Heart left ventricle (tissue), 16 donors: ENCODE measurements at regions not wholly inside any gene's neighbourhood (a gene's known extent, or its start where the extent isn't known, plus 50 kb on each side); places are given as distances from the start of the nearest gene placed in this dataset.

Experiments used
- ATAC-seq, 4 donors: fragments of 200-7000 bp; cut with Tn5 transposase; one replicate each; pipeline ENCODE4 v1.9.1; 2020 to 2022; ENCODE audit warnings: moderate library complexity in 4 of 4, mild to moderate bottlenecking in 3 of 4, moderate number of reproducible peaks in 1 of 4
- DNase-seq, 5 donors: peaks; one replicate each; pipeline ENCODE4 v3.0.0-alpha.2; 2020
- H3K27ac ChIP-seq, 12 donors: fragments of 200-600 bp; sonication (generic) in 4 of 12; one replicate each; pipeline versions ENCODE4 v1.5.0 to v1.8.0; 2016 to 2022; ENCODE audit warnings: mild to moderate bottlenecking in 2 of 12
- H3K27me3 ChIP-seq, 9 donors: fragments of 200-600 bp; sonication (generic) in 2 of 9; one replicate each; pipeline versions ENCODE4 v1.5.1 to v1.8.0; 2016 to 2022; ENCODE audit warnings: mild to moderate bottlenecking in 3 of 9
- H3K36me3 ChIP-seq, 9 donors: fragments of 200-600 bp; sonication (generic) in 2 of 9; one replicate each; pipeline versions ENCODE4 v1.5.0 to v1.8.0; 2018 to 2022; ENCODE audit warnings: mild to moderate bottlenecking in 2 of 9
- H3K4me1 ChIP-seq, 12 donors: fragments of 200-600 bp; sonication (generic) in 4 of 12; one replicate each; pipeline versions ENCODE4 v1.5.0 to v1.8.0; 2016 to 2022; ENCODE audit warnings: mild to moderate bottlenecking in 3 of 12
- H3K4me3 ChIP-seq, 12 donors: fragments of 200-600 bp; sonication (generic) in 4 of 12; one replicate each; pipeline versions ENCODE4 v1.5.0 to v1.8.0; 2017 to 2022; ENCODE audit warnings: mild to moderate bottlenecking in 9 of 12, moderate library complexity in 4 of 12
- H3K9me3 ChIP-seq, 12 donors: fragments of 200-600 bp; sonication (generic) in 4 of 12; one replicate each; pipeline versions ENCODE4 v1.5.0 to v1.8.0; 2016 to 2022; ENCODE audit warnings: mild to moderate bottlenecking in 1 of 12
- CTCF ChIP-seq, 12 donors: fragments of 200-600 bp; sonication (generic) in 4 of 12; IDR thresholded peaks; one replicate each; pipeline versions ENCODE4 v1.5.0 to v1.8.0; 2018 to 2022; ENCODE audit warnings: antibody characterized with exemption in 12 of 12, mild to moderate bottlenecking in 5 of 12
- POLR2A ChIP-seq, 2 donors: fragments of 450-650 bp; IDR thresholded peaks; one replicate each; pipeline ENCODE4 v1.6.1; 2017; ENCODE audit warnings: antibody characterized with exemption in 2 of 2, mild to moderate bottlenecking in 2 of 2, moderate library complexity in 2 of 2
- WGBS, 4 donors: extraction: QIAGEN DNeasy Blood & Tissue Kit in 2 of 4; methylation state at CpG; one replicate each; pipeline versions ENCODE4 v1.1.5 to v1.1.7; 2013 to 2018; 5-methylcytosine and 5-hydroxymethylcytosine counted together
- intact Hi-C, 10 donors: fragments of 100-400 bp; cut with DNase I; formaldehyde crosslinking; loops; one replicate each; pipeline versions ENCODE4 v1.11.1 to v1.14.2; 2022
- donor health status: ischemic (EF 13 %, LVEDD 7.1; RV severe dilation, severe dysfunction).
- donor health status: healthy with polysubstance abuse.
- donor health status: DM: no; HTN: yes; CAD: no.
- donor health status: DM: no; HTN: no; CAD: no.
- donor health status: ischemic (EF 25% LVEDD 6.9; RV normal size, moderate dysfunction).
- donor health status: ischemic (EF 25% LVEDD 5.7; RV mildly dilated, moderate dysfunction).
- donor health status: healthy.
- donor health status: DM: yes; HTN: yes; CAD: no.
- donor health status: ischemic (EF 35%, LVEDD 5.7; RV mildly dilated, moderate dysfunction).
- donor health status: nonischemic (EF 11% LVEDD 7.7; RV severe dilation, severe dysfunction).
- donor health status: DM: yes; HTN: yes; CAD: no.
- donor health status: PGD.
- donor health status: ischemic (EF 29% LVEDD 5.4; RV normal size, mild dysfunction).
- donor health status: nonischemic (EF 23%, LVEDD 6.1; RV moderate dilation, normal function).

- H3K4me1 ChIP-seq = peaks cover 0 to 13% (median 0%) of the 10 kb centered on the region in 12 donors
- no peaks in the 10 kb centered on the region for H3K27me3 ChIP-seq
- no peak overlapping the region for H3K27ac ChIP-seq
- no peaks in the 10 kb centered on the region for H3K9me3 ChIP-seq
- no peak for ATAC-seq
- WGBS, 4 donors = 79 to 83% (median 81%) methylated on average over 5 of the region's 5 CpGs
- intact Hi-C loops = no loop called here
- DNase-seq = no peak
- H3K4me3 ChIP-seq = no peak overlapping the region
- H3K36me3 ChIP-seq = no peaks in the 10 kb centered on the region
- TF ChIP-seq CTCF (IDR thresholded peaks at IDR 0.05) = no peak
- no peak for TF ChIP-seq POLR2A (IDR thresholded peaks at IDR 0.05)
Observed at GRCh38 chr12:115351514-115352077, 667.6 kb upstream of the TBX3 start.

GRCh38 chr12:115349711-115350110, 665.7 kb upstream of the TBX3 start:
- Histone ChIP-seq H3K27ac (no peak overlapping the region), H3K4me3 (no peak overlapping the region), H3K4me1 (peaks cover 0 to 12% (median 0%) of the 10 kb centered on the region in 12 donors), H3K9me3 (no peaks in the 10 kb centered on the region), H3K36me3 (no peaks in the 10 kb centered on the region), H3K27me3 (no peaks in the 10 kb centered on the region)
- TF ChIP-seq CTCF (IDR thresholded peaks at IDR 0.05) = no peak
- no peak for TF ChIP-seq POLR2A (IDR thresholded peaks at IDR 0.05)
- WGBS, 4 donors = 34 to 61% (median 48%) methylated on average over 1 of the region's 1 CpG
- intact Hi-C loops = no loop called here
- DNase-seq (no peak), ATAC-seq (no peak)

- intact Hi-C loops = no loop called here
- DNase-seq (no peak), ATAC-seq (peak in 1 of 4 donors; percentile 46)
- 72 to 76% (median 74%) methylated on average over 16 of the region's 16 CpGs for WGBS, 4 donors
- H3K36me3 ChIP-seq = no peaks in the 10 kb centered on the region
- H3K27ac ChIP-seq = no peak overlapping the region
- H3K4me3 ChIP-seq = no peak overlapping the region
- no peak for TF ChIP-seq CTCF (IDR thresholded peaks at IDR 0.05)
- TF ChIP-seq POLR2A (IDR thresholded peaks at IDR 0.05) = no peak
- peaks cover 0 to 1% (median 0%) of the 10 kb centered on the region in 12 donors for H3K9me3 ChIP-seq
- no peaks in the 10 kb centered on the region for H3K27me3 ChIP-seq
- no peaks in the 10 kb centered on the region for H3K4me1 ChIP-seq
Observed at GRCh38 chr12:115348301-115348700, 664.3 kb upstream of the TBX3 start.

GRCh38 chr12:115343601-115344000, 659.6 kb upstream of the TBX3 start:
- intact Hi-C loops = no loop called here
- Histone ChIP-seq H3K9me3 (peaks cover 0 to 18% (median 2%) of the 10 kb centered on the region in 12 donors), H3K27me3 (no peaks in the 10 kb centered on the region), H3K4me3 (no peak overlapping the region), H3K36me3 (no peaks in the 10 kb centered on the region), H3K27ac (no peak overlapping the region), H3K4me1 (peaks cover 0 to 8% (median 0%) of the 10 kb centered on the region in 12 donors)
- DNase-seq (no peak), ATAC-seq (no peak)
- 89 to 96% (median 91%) methylated on average over 5 of the region's 5 CpGs for WGBS, 4 donors
- TF ChIP-seq CTCF (IDR thresholded peaks at IDR 0.05) (no peak), POLR2A (IDR thresholded peaks at IDR 0.05) (no peak)
